GM18868 (cell line): ENCODE measurements at regions not wholly inside any gene's neighbourhood (a gene's known extent, or its start where the extent isn't known, plus 50 kb on each side); places are given as distances from the start of the nearest gene placed in this dataset.
"Not testable (repeated sequence)": the region's sequence is repeated elsewhere in the genome, so short reads cannot be mapped to it uniquely, and the experiment has no call there.

Experiments
- ATAC-seq: cut with Tn5 transposase; IDR thresholded peaks from one replicate; pipeline ENCODE4 v1.9.1; 2021; ENCODE audit warnings: mild to moderate bottlenecking, moderate library complexity; ENCODE audit not compliant: unreplicated experiment

DNA sequence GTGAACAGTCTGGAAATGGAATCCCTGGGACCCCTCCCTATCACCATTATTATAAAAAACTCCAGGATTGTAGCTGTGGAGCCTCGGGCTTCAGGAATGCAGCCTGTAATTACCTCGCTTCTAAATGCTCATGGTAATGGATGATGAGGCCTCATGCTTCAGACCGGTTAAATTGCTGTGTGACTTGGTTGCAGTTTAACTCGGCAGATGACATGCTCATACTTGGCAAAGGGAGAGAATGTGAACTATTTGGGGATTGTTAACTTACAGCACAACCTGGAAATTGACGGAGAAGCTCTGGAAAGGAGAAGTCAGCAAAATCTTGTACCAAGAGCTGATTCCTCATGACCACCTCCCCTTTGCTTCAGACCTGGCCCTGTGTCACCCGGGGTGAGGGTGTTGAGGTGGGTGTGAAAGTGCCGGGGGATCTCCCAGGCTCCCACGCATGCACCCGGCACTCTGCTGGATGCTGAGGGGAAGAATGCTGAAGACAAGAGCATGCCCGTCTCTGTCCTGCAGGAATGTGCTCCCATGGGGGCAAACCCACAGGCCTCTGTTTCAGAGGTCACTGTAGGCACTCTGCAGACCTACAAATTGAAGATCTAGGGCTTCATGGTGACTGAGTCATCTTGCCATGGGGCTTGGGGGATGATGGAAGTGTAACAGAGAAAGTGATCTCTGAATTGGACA, 364.8 kb downstream of the RPS6KC1 start:
- ATAC-seq, result no peak

DNA sequence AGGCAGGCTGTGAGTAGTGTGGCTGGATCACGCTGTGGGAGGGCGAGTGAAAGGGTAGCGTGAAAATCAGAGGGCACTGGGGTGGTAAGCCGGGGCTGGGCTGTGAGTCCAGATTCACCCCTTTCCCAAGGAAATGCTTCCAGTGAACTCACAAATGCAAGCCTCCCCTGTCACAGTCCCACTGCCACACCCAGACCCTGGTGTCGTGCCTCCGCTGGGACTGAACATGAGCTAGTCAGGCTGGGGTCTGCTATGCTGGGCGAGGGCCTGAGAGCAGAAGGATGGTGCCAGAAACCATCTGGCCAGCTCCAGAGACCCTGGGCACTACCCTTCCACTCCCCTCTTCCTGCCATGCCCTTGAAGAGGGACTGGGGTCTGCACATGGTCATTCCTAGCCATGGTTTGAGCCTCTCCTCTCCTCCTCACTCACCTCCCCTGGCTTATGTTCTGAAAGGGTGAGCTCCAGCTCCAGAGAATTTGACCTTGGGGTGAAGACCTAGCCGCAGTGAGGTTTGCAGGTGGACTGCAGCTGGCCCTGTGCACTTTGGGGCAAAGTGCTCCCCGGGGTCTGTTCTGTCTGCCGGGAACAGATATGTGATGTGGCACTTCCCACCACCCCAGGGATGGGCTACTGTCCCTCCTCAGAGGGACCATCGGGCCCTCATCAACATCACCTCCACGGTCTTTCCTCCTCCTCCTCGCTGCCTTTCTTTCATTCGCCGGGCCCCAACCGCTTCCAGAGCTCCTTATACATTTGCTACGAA, 365.6 kb downstream of the RPS6KC1 start:
- ATAC-seq, result no peak

DNA sequence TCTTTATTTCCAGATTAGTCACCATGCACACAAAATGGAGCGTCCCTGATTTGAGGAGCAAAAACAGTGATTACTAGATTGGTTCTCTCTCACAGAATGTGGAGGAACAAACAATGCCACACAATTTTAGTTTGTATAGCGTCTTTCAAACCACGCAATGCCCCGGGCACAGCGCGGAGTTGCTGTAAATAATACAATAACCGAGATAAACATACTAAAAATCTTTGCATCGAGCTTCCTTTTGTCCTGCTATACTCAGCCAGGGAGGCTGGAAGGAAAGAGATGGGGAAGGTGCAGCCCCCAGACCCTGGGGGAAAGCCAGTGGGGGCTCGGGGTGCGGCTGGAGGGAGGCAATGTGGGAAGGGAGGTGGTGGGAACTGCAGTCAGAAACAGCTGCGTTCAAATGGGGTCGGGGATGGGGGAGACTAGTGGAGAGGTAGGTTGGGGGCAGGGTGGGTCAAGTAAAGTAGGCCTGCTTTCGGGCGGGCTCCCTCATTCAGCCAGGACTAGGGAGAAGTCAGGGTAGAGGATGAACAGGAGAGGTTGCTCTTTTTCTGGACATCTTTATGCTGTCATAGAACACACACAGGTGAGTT, 366.3 kb downstream of the RPS6KC1 start:
- no peak for ATAC-seq

DNA sequence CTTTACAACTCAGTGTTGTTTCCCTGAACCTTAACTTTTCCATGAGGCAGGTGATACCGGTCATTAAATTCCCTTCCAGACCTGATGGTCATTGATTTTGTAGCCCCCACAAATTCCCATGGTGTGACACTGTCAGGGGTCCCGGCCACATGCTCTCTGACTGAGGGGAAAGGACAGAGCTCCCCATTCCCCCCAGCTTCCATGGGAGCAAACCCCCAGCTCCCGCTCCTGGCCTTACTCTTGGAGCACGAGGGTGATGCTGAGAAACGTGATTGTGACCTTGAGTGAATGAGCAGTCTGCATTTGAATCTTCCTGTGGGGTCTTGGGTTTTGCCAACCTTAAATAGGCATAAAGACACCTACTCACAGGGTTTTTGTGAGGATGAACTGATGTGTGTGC, 366.8 kb downstream of the RPS6KC1 start:
- no peak for ATAC-seq

DNA sequence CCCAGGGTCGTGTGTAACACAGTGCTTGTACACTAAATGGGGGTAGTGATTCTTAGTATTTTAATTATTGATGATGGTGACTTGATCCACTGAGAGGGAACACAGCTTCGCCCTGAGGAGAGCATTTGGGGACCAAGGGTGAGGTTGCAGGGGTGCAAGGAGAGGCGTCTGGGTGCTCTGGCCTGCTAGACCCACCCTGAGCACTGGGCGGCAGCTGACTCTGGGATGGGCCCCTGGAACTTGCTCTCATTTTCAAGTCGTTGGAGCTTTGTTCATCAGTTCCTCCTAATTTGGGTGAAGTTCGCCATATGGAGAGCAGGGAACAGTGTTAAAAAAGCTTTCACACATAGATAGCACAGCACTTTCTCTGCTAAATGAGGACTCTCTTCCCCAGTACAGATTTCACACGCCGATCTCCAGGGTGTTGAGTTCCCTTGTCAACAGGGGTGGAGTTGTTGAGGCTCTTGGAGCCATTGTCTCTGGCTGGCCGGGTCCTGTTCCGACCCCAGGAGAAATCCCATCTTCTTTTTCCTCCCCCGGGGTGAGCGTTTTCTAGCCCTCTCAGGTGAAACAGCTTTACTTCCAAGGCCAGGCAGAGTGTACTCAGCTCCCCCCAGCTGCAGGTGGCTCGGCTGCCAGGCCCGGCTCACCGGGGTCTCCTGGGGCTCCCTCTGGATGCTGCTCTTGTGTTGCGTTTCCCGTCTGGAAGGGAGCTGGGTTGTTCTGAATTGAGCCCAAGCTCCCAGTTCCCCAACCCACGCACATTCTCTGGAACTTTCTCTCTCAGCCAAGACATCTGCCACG, 367.4 kb downstream of the RPS6KC1 start:
- ATAC-seq, result no peak

DNA sequence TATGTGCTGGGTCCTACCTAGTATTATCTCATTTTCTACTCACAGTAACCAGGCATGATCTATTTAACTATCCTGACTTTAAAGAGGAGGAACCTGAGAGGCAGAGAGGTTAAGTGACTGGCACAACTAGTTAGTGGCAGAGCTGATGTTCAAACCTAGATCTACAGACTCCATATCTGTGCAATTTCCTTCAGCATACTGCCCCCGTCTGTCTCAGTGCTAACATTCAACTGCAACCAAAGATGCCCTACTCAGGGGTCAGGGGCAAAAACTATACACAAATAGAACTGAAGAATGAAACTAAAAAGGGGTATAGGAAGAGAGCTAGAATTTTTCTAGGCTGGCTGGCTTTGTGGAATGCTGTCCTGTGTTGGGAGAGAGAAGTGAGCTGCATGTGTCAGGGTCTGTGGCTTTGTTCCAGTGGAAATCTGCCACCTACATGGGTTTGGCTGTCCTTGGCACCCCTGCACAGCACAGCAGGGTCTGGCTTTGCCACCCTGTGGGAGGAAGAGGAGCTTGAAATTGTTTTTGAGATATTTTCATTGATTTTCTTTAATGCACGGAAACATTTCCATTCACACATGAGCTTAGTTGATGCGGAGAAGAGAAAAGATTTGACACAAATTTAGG, 368.5 kb downstream of the RPS6KC1 start:
- no peak for ATAC-seq

DNA sequence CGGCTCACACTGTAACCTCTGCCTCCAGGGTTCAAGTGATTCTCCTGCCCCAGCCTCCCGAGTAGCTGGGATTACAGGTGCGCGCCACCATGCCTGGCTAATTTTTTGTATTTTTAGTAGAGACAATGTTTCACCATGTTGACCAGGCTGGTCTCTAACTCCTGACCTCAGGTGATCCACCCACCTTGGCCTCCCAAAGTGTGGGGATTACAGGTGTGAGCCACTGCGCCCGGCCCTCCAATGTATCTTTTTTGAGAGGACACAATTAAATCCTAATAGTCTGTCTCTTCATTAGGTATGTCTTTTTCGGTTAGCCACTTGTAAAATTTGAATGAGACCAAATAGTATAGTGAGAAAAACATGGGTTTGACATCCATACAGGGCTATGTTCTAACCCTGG, 370.1 kb downstream of the RPS6KC1 start:
- ATAC-seq, result not testable (repeated sequence)

DNA sequence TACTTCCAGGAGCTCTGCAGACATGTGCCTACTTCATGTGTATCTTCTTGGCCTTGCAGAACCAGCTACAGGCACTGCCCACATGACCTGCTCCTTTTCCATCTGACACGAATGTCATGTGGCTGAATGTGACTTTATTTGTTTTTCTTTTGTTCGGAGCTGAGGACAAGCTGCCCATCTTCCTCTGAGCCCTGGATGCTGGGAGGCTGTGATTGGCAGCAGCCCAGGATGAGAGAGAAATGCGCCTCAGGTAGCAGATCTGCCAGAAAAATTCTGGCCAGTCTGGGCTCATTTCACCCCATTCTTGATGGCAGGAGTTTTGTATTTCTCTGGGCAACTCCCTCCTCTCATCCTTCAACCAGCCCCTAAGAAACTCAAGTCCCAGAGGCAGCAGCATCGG, 372.0 kb downstream of the RPS6KC1 start:
- ATAC-seq, result no peak

DNA sequence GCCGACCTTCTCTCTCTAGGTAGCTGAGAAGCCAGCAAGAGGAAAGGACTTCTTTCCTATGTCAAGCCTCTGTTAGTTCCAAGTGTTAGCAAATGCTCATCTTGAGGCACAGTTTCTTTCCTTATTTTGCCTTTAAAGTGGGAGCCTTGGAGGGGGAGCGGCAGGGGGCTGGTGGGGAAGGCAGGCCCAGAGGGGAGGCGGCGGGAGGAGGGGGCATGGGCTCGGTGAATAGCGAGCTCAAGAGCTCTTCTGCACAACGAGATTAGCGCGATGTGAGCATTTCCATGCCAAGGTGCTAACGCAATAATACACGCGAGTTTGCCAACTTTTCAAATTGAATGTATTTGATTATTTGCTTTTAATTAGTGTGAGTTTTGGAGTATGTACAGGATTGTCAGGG, 372.6 kb downstream of the RPS6KC1 start:
- ATAC-seq, result no peak

DNA sequence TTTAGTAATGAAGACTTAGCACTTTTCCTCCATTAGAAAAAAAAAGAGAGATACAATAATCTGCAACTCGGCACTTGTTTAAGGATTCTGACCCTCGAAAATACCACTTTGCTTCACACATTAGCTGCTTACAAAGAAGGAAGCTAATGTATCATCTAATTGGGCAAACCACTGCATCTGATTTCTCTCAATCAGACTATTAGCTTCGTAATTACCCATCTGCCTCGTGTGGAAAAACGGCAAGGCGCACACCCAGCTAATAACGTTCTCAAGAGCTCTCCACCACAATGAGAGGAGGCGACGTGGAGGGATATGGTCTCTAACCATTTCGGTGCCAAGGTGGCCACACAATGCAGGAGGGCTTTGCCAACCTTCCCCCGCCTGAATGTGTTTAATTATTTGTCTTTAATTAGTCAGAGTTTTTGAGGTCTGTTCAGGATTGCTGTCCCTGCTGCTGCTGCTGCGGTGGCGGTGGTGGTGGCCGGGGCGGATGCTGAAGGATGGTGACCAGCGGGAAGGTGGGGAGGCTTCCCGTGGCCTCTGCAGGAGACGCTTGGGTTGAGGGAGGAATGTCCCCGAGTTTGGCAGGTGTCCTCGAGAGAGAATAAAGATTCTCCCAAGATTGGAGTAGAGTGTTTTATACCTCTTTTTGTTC, 374.5 kb downstream of the RPS6KC1 start:
- ATAC-seq, result no peak

DNA sequence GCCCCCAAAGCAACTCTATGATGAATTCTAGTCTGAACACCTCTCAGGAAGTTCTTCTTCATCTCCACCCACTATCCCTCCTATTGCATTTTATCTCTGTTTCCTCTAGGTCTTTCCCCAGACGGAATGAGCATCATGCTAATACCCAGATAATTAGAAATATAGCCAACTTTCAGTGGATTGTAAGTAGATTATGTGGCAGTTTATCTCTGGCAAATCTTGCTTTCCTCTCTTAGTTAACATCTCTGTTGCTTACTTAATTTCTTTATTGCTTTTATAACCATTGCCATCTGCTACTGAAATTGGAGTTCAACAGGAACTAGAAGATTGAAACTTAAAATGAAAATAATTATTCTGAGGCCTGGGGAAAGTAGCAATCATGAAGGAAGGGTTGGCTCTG, 378.6 kb downstream of the RPS6KC1 start:
- ATAC-seq, result no peak

DNA sequence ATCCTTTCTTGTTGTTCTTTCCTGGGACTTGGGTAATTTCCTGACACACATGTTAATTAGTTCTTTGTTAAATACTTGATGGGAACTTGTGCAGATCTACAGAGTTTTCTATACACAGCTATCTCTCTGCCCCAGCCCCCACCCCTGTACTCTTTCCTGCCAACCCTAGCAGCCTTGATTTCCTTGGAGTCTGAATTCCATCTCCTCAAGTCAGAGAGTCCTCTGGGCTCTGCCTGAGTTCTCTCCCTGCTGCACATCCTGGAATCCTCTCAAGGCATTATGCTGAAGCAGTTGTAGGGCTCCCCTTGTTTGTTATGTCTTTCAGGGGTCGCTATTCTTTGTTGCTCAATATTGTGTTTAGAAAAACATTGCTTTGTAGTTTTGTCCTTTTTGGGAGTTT, 384.7 kb downstream of the RPS6KC1 start:
- no peak for ATAC-seq

DNA sequence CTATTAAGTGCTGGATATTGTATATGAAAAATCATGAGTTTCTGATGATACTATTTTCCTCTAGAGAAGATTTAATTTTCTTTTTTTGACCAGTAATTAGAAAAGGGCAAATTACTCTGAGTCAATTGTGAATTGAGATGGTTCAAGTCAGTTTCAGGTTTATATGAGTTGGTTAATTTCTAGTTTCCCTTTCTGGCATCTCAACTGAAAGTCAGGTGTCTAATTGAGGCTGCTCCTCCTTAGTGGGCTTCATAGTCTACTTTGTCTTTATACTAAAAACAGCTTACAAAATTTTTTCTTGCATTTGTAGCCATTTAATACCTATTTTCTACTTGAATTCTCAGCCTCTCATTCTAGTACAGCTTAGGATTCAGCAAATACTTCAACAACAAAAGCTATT, 387.3 kb downstream of the RPS6KC1 start:
- no peak for ATAC-seq

DNA sequence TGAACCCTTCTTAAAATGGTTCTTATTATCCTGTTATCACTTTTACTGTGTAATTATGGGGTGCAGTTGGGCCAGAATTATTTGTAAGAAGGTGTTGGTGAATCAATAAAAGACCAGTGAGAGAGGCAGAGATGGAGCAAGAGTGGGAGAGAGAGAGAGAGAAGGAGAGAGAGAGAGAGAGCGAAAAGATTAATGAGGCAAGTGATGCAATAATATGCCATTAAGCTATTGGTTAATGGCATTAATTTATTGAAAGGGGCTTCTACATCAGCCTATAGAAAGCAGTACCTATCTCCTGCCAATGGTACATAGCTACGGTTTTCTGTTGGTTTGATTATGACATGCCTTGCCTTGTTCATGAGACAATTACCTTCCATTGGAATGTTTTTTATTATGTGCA, 388.7 kb downstream of the RPS6KC1 start:
- ATAC-seq, result no peak

DNA sequence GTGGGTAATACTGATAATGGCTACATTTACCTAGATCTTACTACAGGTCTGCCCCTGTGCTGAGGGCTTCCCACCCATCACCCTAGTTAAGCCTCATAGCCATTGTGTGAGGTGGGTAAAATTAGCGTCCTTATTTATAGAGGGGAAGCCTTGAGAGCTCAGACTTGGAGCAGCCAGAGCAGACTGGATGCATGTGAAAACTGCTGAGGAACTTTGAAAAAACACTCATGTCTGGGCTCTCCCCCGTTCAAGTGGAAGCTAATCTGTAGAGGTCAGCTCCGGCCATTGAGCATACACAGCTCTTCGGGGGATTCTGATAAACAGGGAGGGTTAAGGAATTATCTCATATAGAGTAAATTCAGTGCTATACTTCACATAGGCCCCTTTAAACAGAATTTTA, 389.7 kb downstream of the RPS6KC1 start:
- ATAC-seq, result no peak

DNA sequence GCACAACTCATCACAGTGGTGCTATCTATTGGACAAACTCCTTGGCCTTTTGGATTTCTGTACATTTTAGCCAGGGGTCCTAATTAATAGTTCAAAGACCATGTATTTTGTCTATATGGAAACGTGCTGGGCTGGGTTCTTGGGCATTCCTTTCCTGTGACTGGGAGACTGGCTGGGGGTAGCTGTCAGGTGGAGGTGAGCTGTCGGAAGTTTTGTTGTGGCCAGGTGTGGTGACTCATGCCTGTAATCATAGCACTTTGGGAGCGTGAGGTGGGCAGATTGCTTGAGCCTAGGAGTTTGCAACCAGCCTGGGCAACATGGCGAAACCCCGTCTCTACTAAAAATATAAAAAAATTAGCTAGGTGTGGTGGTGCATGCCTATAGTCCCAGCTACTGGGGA, 392.4 kb downstream of the RPS6KC1 start:
- no peak for ATAC-seq

DNA sequence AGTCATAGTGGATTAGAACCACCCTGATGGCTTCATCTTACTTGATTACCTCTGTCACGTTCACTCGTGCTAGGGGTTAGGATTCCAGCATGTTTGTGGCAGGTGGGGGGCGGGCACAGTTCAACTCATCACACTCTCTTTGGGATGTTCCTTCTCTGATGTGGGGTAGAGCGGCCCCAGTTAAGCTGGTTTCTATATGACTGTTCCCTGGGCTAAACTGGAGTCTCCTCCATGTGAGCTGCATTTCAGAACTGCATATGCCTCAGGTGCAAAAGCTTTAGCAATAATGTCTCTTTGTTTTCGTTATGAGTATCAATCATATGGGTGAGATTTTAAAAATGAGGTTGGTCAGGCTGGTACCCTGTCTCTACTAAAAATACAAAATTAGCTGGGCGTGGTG, 393.2 kb downstream of the RPS6KC1 start:
- ATAC-seq, result peak; percentile 78

DNA sequence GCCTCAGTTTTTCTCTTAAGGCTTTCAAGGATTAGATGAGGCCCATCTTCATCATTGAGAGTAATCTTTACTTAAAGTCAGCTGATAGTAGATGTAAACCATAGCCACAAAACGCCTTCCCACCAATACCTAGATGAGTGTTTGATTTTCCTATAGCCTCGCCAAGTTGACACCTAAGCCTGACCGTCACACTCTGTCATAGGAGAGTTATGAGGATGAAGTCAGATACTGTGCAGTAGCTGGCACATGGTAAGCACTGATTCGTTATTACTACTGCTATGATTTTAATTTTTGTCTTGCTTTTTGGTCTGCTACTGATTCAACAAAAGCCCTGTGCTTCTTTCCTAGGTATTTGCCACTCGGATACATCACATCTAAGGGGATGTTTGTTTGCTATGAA, 395.5 kb downstream of the RPS6KC1 start:
- no peak for ATAC-seq

DNA sequence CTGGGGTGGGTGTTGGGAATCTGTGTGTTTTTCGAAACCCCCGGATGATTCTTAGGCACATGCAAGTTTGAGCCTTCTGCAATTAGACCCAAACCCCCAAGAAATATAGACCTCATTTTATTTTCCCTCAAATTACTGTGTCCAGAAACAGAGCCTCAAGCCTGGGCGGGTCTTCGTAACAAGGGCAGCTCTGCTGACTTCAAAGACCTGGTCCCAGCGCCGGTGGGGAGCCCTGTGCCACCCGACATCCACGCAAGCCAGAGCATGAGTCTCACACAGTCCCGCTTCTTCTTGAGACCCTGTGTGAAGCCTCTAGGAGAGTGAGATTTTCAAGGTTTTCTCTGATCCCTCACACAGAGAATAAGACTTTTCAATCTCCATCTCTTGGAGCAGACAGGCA, 397.3 kb downstream of the RPS6KC1 start:
- no peak for ATAC-seq

DNA sequence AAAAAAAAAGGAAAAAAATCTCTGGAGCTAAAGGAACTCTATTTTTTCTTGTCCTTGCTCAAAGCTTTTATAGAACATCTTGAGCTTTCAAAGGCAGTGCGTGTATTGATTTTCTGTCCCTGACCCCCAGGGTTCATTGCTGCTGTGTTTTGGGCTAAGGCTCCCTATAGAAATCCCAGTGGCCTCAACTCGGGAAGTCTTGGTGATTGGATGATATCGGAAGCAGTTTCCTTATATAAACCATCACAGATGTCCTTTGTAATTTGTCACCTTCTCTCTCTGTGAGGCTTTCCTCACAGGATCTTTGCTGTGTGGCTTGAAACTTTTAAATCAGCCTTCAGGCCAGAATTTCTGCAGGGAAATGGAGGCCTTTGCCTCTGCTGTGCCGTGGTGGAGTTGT, 397.7 kb downstream of the RPS6KC1 start:
- no peak for ATAC-seq

DNA sequence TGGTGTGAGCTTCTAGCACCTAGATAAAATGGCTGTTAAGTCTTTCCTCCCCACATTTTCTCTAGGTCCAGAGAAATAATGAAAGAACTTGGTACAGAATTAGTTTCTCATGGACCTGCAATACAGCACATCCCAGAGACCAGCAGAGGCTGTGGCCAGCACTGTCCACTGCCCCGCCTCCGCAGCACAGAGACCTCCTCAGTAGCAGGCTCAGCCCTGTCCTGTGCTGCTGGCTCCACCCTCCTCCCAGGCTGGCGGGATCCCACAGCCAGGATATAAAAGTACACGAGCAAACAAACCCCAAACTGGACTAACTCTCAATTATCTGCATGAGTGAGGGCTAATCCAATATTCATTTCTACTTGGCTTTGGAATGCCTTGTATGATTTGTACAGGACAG, 401.5 kb downstream of the RPS6KC1 start:
- ATAC-seq, result no peak
